A673 (cell line): ENCODE measurements at regions not wholly inside any gene's neighbourhood (a gene's known extent, or its start where the extent isn't known, plus 50 kb on each side); places are given as distances from the start of the nearest gene placed in this dataset.

ENCODE experiments used
- EZH2 ChIP-seq: fragments of 200-600 bp; sonication (generic); IDR thresholded peaks from 2 replicates; pipeline ENCODE4 v1.6.1; 2017; ENCODE audit warnings: borderline replicate concordance, low read depth, mild to moderate bottlenecking, mixed read lengths, antibody characterized with exemption, low read length; ENCODE audit not compliant: poor library complexity, severe bottlenecking
- TF ChIP-seq, protein P1 (sequence below): fragments of 300-800, 200-600 bp; sonication (generic); conservative IDR thresholded peaks from 2 replicates; pipeline ENCODE4 v1.5.1; 2017; ENCODE audit warnings: low read depth, mild to moderate bottlenecking, antibody characterized with exemption, low read length, moderate library complexity, mixed read lengths

DNA sequence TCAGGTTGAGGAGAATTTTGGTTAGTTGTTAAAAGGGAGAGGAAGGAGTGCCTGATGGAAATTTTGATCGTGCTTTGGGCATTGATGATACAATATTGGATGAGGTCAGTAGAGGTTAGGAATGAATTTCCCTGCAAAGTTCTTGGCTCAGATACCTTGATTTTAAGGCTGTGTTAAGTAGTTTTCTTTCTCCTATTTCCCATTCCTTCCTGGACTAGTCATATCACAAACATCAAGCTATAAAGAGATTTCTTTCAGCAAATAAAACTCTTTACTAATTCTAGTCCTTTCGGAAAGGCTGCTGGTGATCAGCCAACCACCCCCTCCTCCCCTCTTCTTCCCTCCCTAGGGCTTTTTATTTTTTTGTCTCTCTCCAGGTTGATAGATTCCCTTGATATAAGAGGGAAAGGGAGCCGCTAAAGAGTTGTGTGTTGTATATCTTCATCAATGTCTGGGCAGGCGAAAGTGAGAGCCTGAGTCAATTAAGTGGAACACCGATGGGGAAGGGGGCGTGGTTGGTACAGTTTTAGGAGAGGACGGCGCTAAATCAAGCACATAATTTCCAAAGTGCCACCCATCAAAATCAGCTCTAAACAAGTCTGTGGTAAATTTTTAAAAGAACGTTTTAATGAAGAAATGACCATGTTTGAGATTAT, 100.1 kb upstream of the PLXNA2 start:
- TF ChIP-seq, protein P1, sequence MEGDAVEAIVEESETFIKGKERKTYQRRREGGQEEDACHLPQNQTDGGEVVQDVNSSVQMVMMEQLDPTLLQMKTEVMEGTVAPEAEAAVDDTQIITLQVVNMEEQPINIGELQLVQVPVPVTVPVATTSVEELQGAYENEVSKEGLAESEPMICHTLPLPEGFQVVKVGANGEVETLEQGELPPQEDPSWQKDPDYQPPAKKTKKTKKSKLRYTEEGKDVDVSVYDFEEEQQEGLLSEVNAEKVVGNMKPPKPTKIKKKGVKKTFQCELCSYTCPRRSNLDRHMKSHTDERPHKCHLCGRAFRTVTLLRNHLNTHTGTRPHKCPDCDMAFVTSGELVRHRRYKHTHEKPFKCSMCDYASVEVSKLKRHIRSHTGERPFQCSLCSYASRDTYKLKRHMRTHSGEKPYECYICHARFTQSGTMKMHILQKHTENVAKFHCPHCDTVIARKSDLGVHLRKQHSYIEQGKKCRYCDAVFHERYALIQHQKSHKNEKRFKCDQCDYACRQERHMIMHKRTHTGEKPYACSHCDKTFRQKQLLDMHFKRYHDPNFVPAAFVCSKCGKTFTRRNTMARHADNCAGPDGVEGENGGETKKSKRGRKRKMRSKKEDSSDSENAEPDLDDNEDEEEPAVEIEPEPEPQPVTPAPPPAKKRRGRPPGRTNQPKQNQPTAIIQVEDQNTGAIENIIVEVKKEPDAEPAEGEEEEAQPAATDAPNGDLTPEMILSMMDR: no peak
- TF ChIP-seq EZH2: no peak
